Memory B cell (primary cell): ENCODE measurements at regions not wholly inside any gene's neighbourhood (a gene's known extent, or its start where the extent isn't known, plus 50 kb on each side); places are given as distances from the start of the nearest gene placed in this dataset.
"Not testable (repeated sequence)": the region's sequence is repeated elsewhere in the genome, so short reads cannot be mapped to it uniquely, and the experiment has no call there.

Experiments
- ATAC-seq: fragments of 150-1000 bp; cut with Tn5 transposase; 2 replicates; pipeline ENCODE4 v1.10.0; 2021; ENCODE audit warnings: low read depth, mild to moderate bottlenecking, moderate library complexity
- DNase-seq, 2 donors: peaks; one replicate each; pipeline ENCODE4 v3.0.0; 2022; ENCODE audit warnings: low spot score in 2 of 2
- H3K27ac Mint-ChIP-seq: one replicate; pipeline ENCODE4 v1.8.0; 2022; ENCODE audit warnings: mild to moderate bottlenecking, moderate library complexity, mixed read lengths
- H3K27me3 Mint-ChIP-seq: one replicate; pipeline ENCODE4 v1.8.0; 2022; ENCODE audit warnings: mixed read lengths
- H3K36me3 Mint-ChIP-seq: one replicate; pipeline ENCODE4 v1.8.0; 2022; ENCODE audit warnings: mild to moderate bottlenecking, mixed read lengths
- H3K4me1 Mint-ChIP-seq: one replicate; pipeline ENCODE4 v1.8.0; 2022; ENCODE audit warnings: mixed read lengths
- H3K4me3 Mint-ChIP-seq: one replicate; pipeline ENCODE4 v1.8.0; 2022; ENCODE audit warnings: mild to moderate bottlenecking, moderate library complexity, mixed read lengths
- H3K9me3 Mint-ChIP-seq: one replicate; pipeline ENCODE4 v1.8.0; 2022; ENCODE audit warnings: mixed read lengths

DNA sequence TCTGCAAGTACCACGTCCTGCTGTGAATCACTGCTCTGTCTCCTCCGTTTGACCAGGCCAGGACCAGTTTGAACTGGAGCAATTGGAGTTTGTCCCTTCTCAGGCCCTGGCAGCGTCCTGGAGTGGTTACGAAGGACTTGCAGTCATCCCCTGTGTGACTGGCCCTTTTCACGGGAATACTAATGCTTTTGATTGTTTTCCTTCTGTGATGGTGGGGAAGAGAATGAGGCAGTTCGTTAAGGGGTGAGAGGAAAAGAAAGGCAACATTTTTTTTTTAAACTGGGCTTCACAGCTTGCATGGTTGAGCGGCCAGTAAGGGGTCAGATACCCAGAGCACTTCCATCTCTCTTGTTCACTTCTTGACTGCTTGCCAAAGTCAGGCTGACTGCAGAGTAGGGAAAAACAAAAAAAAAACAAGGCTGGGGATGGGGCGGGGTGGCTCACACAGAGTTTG is 153.5 kb upstream of the STK32A start:
- no peak overlapping the region for H3K4me3 Mint-ChIP-seq
- H3K36me3 Mint-ChIP-seq, result no peaks in the 10 kb centered on the region
- H3K27ac Mint-ChIP-seq, result no peak overlapping the region
- no peaks in the 10 kb centered on the region for H3K9me3 Mint-ChIP-seq
- DNase-seq (no peak), ATAC-seq (no peak)
- H3K27me3 Mint-ChIP-seq, result no peaks in the 10 kb centered on the region
- no peaks in the 10 kb centered on the region for H3K4me1 Mint-ChIP-seq

GRCh38 chr5:147084702-147085101 is 150.1 kb upstream of the STK32A start:
- Mint-ChIP-seq H3K27ac (no peak overlapping the region), H3K9me3 (no peaks in the 10 kb centered on the region), H3K4me1 (no peaks in the 10 kb centered on the region), H3K27me3 (no peaks in the 10 kb centered on the region), H3K36me3 (no peaks in the 10 kb centered on the region), H3K4me3 (no peak overlapping the region)
- no peak for ATAC-seq
- no peak for DNase-seq

DNA sequence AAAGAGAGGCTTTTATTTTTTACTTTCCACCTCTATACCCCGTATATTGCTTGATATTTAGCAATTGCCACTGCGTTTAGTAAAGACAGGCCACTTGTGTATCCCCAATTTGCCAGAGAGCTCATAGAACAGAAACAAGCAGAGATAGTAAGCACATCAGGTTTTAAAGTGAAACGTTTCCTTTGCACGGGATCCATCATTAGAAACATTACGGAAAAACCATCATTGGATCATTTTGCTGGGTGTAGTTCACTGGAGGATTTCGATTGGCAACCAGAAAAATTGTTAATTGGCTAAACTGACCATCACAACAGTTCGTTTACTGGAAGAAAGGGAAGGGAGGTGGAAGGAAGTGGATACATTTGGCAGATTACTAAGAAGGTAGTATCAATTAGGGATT is 149.4 kb upstream of the STK32A start:
- Mint-ChIP-seq H3K9me3 (no peaks in the 10 kb centered on the region), H3K4me3 (no peak overlapping the region), H3K27ac (no peak overlapping the region), H3K27me3 (no peaks in the 10 kb centered on the region), H3K36me3 (no peaks in the 10 kb centered on the region), H3K4me1 (no peaks in the 10 kb centered on the region)
- DNase-seq, result no peak
- ATAC-seq, result no peak

DNA sequence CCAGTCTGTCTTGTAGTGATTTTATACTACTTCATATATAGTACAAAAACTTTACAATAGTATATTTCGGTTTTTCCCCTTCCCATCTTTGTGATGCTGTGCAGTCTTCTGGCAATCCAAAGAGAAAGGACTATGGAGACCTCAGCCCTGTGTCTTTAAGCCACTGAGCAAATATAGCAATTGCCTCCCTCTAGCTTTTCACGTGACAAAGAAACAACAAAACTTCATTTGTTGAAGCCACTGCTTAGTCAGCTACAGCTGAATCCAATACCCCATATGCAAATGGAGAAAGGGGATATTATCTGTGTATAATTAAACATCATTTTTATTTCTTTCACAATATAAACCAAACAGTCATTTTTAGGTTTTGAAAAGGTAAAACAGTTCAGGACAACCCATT is 142.8 kb upstream of the STK32A start:
- Mint-ChIP-seq H3K36me3 (no peaks in the 10 kb centered on the region), H3K27ac (no peak overlapping the region), H3K9me3 (peaks cover 1% of the 10 kb centered on the region), H3K4me3 (no peak overlapping the region), H3K27me3 (no peaks in the 10 kb centered on the region), H3K4me1 (no peaks in the 10 kb centered on the region)
- ATAC-seq (no peak), DNase-seq (no peak)

GRCh38 chr5:147093138-147093537 is 141.7 kb upstream of the STK32A start:
- no peak overlapping the region for H3K4me3 Mint-ChIP-seq
- ATAC-seq (no peak), DNase-seq (no peak)
- no peaks in the 10 kb centered on the region for H3K36me3 Mint-ChIP-seq
- no peaks in the 10 kb centered on the region for H3K4me1 Mint-ChIP-seq
- H3K27me3 Mint-ChIP-seq, result no peaks in the 10 kb centered on the region
- peaks cover 1% of the 10 kb centered on the region for H3K9me3 Mint-ChIP-seq
- no peak overlapping the region for H3K27ac Mint-ChIP-seq

DNA sequence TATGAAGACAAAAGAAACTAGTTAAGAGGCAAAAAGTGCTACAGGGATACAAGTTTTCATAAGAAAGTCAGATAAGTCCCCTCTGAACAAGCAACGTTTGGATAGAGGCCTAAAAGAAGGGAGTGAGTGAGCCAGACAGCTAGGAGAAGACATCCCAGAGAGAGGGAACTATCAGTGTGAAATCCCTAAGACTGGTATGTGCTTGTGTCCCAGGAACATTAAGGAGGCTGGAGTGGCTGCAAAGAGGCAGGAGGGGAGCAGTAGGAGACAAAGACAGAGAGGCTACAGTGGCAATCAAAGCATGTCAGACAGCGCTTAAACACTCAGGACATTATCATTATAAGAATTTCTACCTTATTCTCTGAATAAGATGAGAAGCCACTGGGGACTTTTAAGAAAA is 139.1 kb upstream of the STK32A start:
- H3K27me3 Mint-ChIP-seq, result no peaks in the 10 kb centered on the region
- H3K27ac Mint-ChIP-seq, result no peak overlapping the region
- ATAC-seq (no peak), DNase-seq (no peak)
- no peaks in the 10 kb centered on the region for H3K4me1 Mint-ChIP-seq
- no peaks in the 10 kb centered on the region for H3K36me3 Mint-ChIP-seq
- H3K9me3 Mint-ChIP-seq, result peaks cover under 1% of the 10 kb centered on the region
- no peak overlapping the region for H3K4me3 Mint-ChIP-seq

GRCh38 chr5:147098233-147098790 is 136.5 kb upstream of the STK32A start:
- Mint-ChIP-seq H3K4me3 (no peak overlapping the region), H3K9me3 (no peaks in the 10 kb centered on the region), H3K27me3 (no peaks in the 10 kb centered on the region), H3K4me1 (no peaks in the 10 kb centered on the region), H3K27ac (no peak overlapping the region), H3K36me3 (no peaks in the 10 kb centered on the region)
- no peak for DNase-seq
- no peak for ATAC-seq

DNA sequence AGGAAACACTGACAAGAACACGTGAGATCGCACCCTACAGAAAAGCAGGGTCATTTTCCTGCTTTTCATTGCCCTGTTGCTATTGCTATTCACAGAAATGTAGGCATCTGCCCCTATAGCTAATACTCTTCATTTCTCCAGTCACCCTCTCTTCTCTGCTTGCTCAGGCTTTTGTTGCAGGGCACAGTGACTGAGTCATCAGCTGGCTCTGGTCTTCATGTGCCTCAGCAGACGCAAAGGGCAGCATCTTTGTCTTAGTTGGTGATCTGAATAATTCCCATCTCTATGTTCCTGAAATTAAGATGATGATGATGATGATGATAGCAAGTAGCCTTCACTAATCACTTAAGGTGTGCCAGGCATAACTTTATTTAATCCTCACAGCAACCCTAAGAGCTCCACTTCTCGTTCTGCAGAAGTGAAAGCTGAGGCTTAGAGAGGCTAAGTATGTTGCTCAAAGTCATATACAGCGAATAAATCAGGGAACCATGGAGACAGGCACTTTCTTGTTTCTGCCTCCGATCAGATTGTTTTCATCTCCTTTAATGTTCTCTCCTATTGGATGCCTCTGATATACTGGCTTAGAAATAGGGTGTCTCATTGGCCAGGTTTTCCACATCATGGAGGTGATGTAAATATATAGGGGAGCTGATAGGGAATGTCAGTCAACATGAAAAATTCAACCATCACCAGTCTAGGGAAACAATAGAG is 133.0 kb upstream of the STK32A start:
- no peaks in the 10 kb centered on the region for H3K4me1 Mint-ChIP-seq
- H3K27ac Mint-ChIP-seq, result no peak overlapping the region
- ATAC-seq, result no peak
- no peaks in the 10 kb centered on the region for H3K36me3 Mint-ChIP-seq
- DNase-seq, result no peak
- H3K4me3 Mint-ChIP-seq, result no peak overlapping the region
- no peaks in the 10 kb centered on the region for H3K27me3 Mint-ChIP-seq
- H3K9me3 Mint-ChIP-seq, result no peaks in the 10 kb centered on the region

- peaks cover 5% of the 10 kb centered on the region for H3K9me3 Mint-ChIP-seq
- no peaks in the 10 kb centered on the region for H3K36me3 Mint-ChIP-seq
- no peaks in the 10 kb centered on the region for H3K4me1 Mint-ChIP-seq
- no peak overlapping the region for H3K27ac Mint-ChIP-seq
- no peak for ATAC-seq
- H3K4me3 Mint-ChIP-seq, result no peak overlapping the region
- no peak for DNase-seq
- H3K27me3 Mint-ChIP-seq, result no peaks in the 10 kb centered on the region
Observed at GRCh38 chr5:147112899-147113298, 121.9 kb upstream of the STK32A start.

- H3K4me1 Mint-ChIP-seq, result no peaks in the 10 kb centered on the region
- H3K9me3 Mint-ChIP-seq, result peaks cover 5% of the 10 kb centered on the region
- ATAC-seq, result no peak
- H3K36me3 Mint-ChIP-seq, result no peaks in the 10 kb centered on the region
- DNase-seq, result no peak
- H3K4me3 Mint-ChIP-seq, result no peak overlapping the region
- H3K27me3 Mint-ChIP-seq, result no peaks in the 10 kb centered on the region
- H3K27ac Mint-ChIP-seq, result no peak overlapping the region
Observed at GRCh38 chr5:147113967-147114366, 120.9 kb upstream of the STK32A start.

- H3K27me3 Mint-ChIP-seq, H3K27ac Mint-ChIP-seq, ATAC-seq, H3K4me1 Mint-ChIP-seq, DNase-seq, H3K4me3 Mint-ChIP-seq, H3K36me3 Mint-ChIP-seq: not testable (repeated sequence)
- H3K9me3 Mint-ChIP-seq, result peaks cover 19% of the 10 kb centered on the region
Observed at GRCh38 chr5:147139759-147140158, 95.1 kb upstream of the STK32A start.

DNA sequence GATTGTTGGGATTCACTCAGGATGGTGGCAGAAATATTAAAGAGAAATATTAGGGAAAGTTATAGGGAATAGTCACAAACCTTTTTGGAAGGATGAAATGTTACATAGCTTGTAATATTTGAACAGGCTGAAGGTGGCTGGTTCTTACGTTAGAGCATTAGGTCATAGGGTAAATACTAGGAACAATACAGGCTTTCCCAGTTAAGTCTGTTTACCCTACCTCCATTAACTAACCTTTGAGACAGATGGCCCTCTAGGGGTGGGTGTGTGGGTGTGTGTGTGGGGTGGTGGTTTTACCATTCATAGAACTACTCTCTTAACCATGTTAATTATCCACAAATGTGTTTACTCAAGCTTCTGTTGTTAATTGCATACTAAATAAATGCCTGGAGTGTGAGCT is 94.3 kb upstream of the STK32A start:
- H3K27ac Mint-ChIP-seq, result no peak overlapping the region
- H3K4me1 Mint-ChIP-seq, result no peaks in the 10 kb centered on the region
- H3K4me3 Mint-ChIP-seq, result no peak overlapping the region
- H3K36me3 Mint-ChIP-seq, result no peaks in the 10 kb centered on the region
- no peak for DNase-seq
- no peaks in the 10 kb centered on the region for H3K27me3 Mint-ChIP-seq
- no peak for ATAC-seq
- peaks cover 19% of the 10 kb centered on the region for H3K9me3 Mint-ChIP-seq

DNA sequence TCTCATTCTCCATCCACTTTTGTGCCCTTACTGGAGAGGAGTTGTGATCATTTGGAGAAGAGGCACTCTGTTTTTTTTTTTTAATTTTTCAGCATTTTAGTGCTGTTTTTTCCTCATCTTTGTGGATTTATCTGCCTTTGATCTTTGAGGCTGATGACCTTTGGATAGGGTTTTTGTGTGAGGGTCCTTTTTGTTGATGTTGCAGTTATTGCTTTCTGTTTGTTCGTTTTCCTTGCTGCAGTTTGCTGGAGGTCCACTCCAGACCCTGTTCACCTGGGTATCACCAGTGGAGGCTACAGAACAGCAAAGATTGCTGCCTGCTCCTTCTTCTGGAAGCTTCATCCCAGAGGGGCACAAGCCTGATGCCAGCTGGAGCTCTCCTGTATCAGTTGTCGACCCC is 93.2 kb upstream of the STK32A start:
- H3K9me3 Mint-ChIP-seq, result peaks cover 18% of the 10 kb centered on the region
- not testable (repeated sequence) for H3K36me3 Mint-ChIP-seq, ATAC-seq, H3K4me3 Mint-ChIP-seq, H3K27ac Mint-ChIP-seq, DNase-seq, H3K27me3 Mint-ChIP-seq, H3K4me1 Mint-ChIP-seq

GRCh38 chr5:147143215-147143614 is 91.6 kb upstream of the STK32A start:
- Mint-ChIP-seq H3K36me3 (no peaks in the 10 kb centered on the region), H3K27me3 (no peaks in the 10 kb centered on the region), H3K27ac (no peak overlapping the region), H3K4me1 (no peaks in the 10 kb centered on the region), H3K9me3 (peaks cover 13% of the 10 kb centered on the region), H3K4me3 (no peak overlapping the region)
- DNase-seq (no peak), ATAC-seq (no peak)

DNA sequence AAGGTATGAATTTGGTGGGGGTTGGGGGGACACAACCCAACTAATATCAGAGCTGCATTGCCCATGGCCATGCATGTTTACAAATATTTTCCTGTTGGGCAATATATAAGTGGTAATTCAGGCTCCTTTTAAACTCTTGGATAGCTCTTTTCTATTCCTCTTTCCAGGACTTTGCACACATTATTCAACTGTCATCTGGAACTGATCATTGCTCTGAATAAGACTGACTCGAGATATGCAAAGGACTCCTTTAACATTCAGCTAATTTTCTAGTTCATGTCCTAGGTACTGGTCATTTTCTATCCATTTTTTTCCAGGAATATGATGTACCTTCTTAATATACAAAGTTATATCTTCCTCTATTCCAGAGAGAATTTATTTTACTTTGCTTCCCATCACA is 89.5 kb upstream of the STK32A start:
- no peaks in the 10 kb centered on the region for H3K27me3 Mint-ChIP-seq
- H3K4me1 Mint-ChIP-seq, result no peaks in the 10 kb centered on the region
- DNase-seq, result no peak
- no peak for ATAC-seq
- H3K9me3 Mint-ChIP-seq, result peaks cover 2% of the 10 kb centered on the region
- no peaks in the 10 kb centered on the region for H3K36me3 Mint-ChIP-seq
- H3K4me3 Mint-ChIP-seq, result no peak overlapping the region
- H3K27ac Mint-ChIP-seq, result no peak overlapping the region
